ENCODE measurements at regions not wholly inside any gene's neighbourhood (a gene's known extent, or its start where the extent isn't known, plus 50 kb on each side); places are given as distances from the start of the nearest gene placed in this dataset.

GRCh38 chr18:64415218-64415617 lies 266.3 kb upstream of the LINC00305 start:
- TF ChIP-seq CTCF (IDR thresholded peaks at IDR 0.05) = no peak
- TF ChIP-seq POLR2A (IDR thresholded peaks at IDR 0.05) = no peak

All from Peyer's patch (tissue), 4 donors.